Caco-2 (cell line): ENCODE measurements at regions not wholly inside any gene's neighbourhood (a gene's known extent, or its start where the extent isn't known, plus 50 kb on each side); places are given as distances from the start of the nearest gene placed in this dataset.

Experiments used
- BruUV-seq: library from RNA; stranded (reverse); fragments of 400-500 nt; replicated peaks from 2 replicates; lab custom pipeline; 2021; lab: Mats Ljungman, UMichigan
- CTCF ChIA-PET: fragments of 300-600 bp; sonication (Branson Sonifier 250); formaldehyde crosslinking; loops from one replicate; lab custom pipeline; 2022; ENCODE audit warnings: antibody characterized with exemption; lab: Charles Lee
- POLR2A ChIA-PET: fragments of 300-600 bp; sonication (Branson Sonifier 250); formaldehyde crosslinking; loops from one replicate; lab custom pipeline; 2022; ENCODE audit warnings: antibody characterized with exemption; lab: Charles Lee
- DNase-seq, 2 experiments: peaks; one replicate each; pipeline versions ENCODE4 v3.0.0 to v3.0.0-alpha.2; 2020 to 2022
- H3K27me3 ChIP-seq: replicated peaks from 2 replicates; pipeline ENCODE4 v1.6.0; 2011; ENCODE audit warnings: low read length; ENCODE audit not compliant: control insufficient read depth, insufficient read depth
- H3K36me3 ChIP-seq: 2 replicates; pipeline ENCODE4 v1.5.1; 2011; ENCODE audit warnings: low read length; ENCODE audit not compliant: control insufficient read depth, insufficient read depth
- H3K4me1 ChIP-seq: fragments of 250-450 bp; sonication (Bioruptor Pico); 2 replicates; pipeline ENCODE4 v1.5.1; 2020; ENCODE audit warnings: mild to moderate bottlenecking
- H3K4me3 ChIP-seq: 2 replicates; pipeline ENCODE4 v1.5.1; 2011; ENCODE audit warnings: low read depth, mild to moderate bottlenecking, control low read depth, low read length
- H3K9me3 ChIP-seq: fragments of 250-450 bp; sonication (Bioruptor Pico); 2 replicates; pipeline ENCODE4 v1.5.1; 2020; ENCODE audit warnings: mild to moderate bottlenecking, moderate library complexity
- H3K27ac Mint-ChIP-seq: one replicate; pipeline ENCODE4 v1.8.0; 2022; ENCODE audit warnings: mixed read lengths; ENCODE audit not compliant: unreplicated experiment
- H3K27me3 Mint-ChIP-seq: one replicate; pipeline ENCODE4 v1.8.0; 2022; ENCODE audit warnings: mixed read lengths; ENCODE audit not compliant: insufficient read depth, unreplicated experiment
- H3K36me3 Mint-ChIP-seq: one replicate; pipeline ENCODE4 v1.8.0; 2022; ENCODE audit warnings: mild to moderate bottlenecking, mixed read lengths; ENCODE audit not compliant: insufficient read depth, unreplicated experiment
- H3K4me1 Mint-ChIP-seq: one replicate; pipeline ENCODE4 v1.8.0; 2022; ENCODE audit warnings: low read depth, mixed read lengths; ENCODE audit not compliant: unreplicated experiment
- H3K4me3 Mint-ChIP-seq: one replicate; pipeline ENCODE4 v1.8.0; 2022; ENCODE audit warnings: mild to moderate bottlenecking, moderate library complexity, mixed read lengths; ENCODE audit not compliant: unreplicated experiment
- H3K9me3 Mint-ChIP-seq: one replicate; pipeline ENCODE4 v1.8.0; 2022; ENCODE audit warnings: mixed read lengths; ENCODE audit not compliant: unreplicated experiment
- CTCF ChIP-seq, 2 experiments: fragments of 200-600 bp in 1 of 2; IDR thresholded peaks; 1 replicate in 1 of 2; 2 replicates in 1 of 2; pipeline versions ENCODE4 v1.5.1 to v1.8.0; 2011 to 2022; ENCODE audit warnings: antibody characterized with exemption in 1 of 2, control low read depth in 1 of 2, inconsistent platforms in 1 of 2, low read depth in 1 of 2, low read length in 1 of 2, mild to moderate bottlenecking in 1 of 2, moderate library complexity in 1 of 2; ENCODE audit not compliant: insufficient read depth in 1 of 2, severe bottlenecking in 1 of 2, unreplicated experiment in 1 of 2
- intact Hi-C: fragments of 100-400 bp; cut with micrococcal nuclease; formaldehyde crosslinking; loops from one replicate; pipeline ENCODE4 v1.10.0; 2022; ENCODE audit not compliant: unreplicated experiment

GRCh38 chr1:228546541-228547463 lies 59.6 kb downstream of the RNF187 start:
- no peak for TF ChIP-seq CTCF (IDR thresholded peaks at IDR 0.05; ENCODE audit: insufficient read depth in 1 of 2, low read depth in 1 of 2, low read length in 1 of 2, severe bottlenecking in 1 of 2, unreplicated experiment in 1 of 2)
- H3K4me1 Mint-ChIP-seq = no peaks in the 10 kb centered on the region
- Histone ChIP-seq H3K27me3 (no peaks in the 10 kb centered on the region), H3K4me3 (no peak overlapping the region), H3K9me3 (no peaks in the 10 kb centered on the region), H3K4me1 (no peaks in the 10 kb centered on the region), H3K36me3 (no peaks in the 10 kb centered on the region)
- H3K27me3 Mint-ChIP-seq = peaks cover 5% of the 10 kb centered on the region
- H3K4me3 Mint-ChIP-seq = no peak overlapping the region
- peak in 1 of 2 experiments; percentile 8 for DNase-seq
- H3K27ac Mint-ChIP-seq = no peak overlapping the region
- H3K36me3 Mint-ChIP-seq = no peaks in the 10 kb centered on the region
- BruUV-seq = no TSS peak
- ChIA-PET POLR2A (no interaction called here), CTCF (no interaction called here)
- intact Hi-C loops = no loop called here
- H3K9me3 Mint-ChIP-seq = no peaks in the 10 kb centered on the region

DNA sequence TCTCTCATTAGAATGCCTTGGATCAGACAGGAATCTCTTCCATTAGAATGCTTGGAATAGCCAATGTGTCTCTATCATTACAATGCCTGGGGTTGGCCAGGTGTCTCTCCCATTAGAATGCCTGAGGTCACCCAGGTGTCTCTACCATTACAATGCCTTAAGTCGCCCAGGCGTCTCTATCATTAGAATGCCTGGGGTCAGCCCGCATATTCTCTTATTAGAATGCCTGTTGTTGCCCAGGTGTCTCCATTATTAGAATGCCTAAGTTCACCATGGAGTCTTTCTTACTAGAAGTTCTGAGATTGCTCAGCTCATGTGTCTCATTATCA lies 60.2 kb downstream of the RNF187 start:
- no peaks in the 10 kb centered on the region for H3K9me3 Mint-ChIP-seq

GRCh38 chr1:228548788-228549187 lies 61.6 kb downstream of the RNF187 start:
- POLR2A ChIA-PET = no interaction called here
- Mint-ChIP-seq H3K4me3 (no peak overlapping the region), H3K9me3 (no peaks in the 10 kb centered on the region), H3K36me3 (no peaks in the 10 kb centered on the region), H3K27ac (no peak overlapping the region), H3K4me1 (no peaks in the 10 kb centered on the region), H3K27me3 (peaks cover 5% of the 10 kb centered on the region)
- H3K4me1 ChIP-seq = no peaks in the 10 kb centered on the region
- H3K27me3 ChIP-seq = no peaks in the 10 kb centered on the region
- no peaks in the 10 kb centered on the region for H3K9me3 ChIP-seq
- H3K36me3 ChIP-seq = no peaks in the 10 kb centered on the region
- BruUV-seq = no TSS peak
- peak in 1 of 2 experiments; percentile 14 for DNase-seq
- CTCF ChIA-PET = no interaction called here
- no peak overlapping the region for H3K4me3 ChIP-seq
- no peak for TF ChIP-seq CTCF (IDR thresholded peaks at IDR 0.05; ENCODE audit: insufficient read depth in 1 of 2, low read depth in 1 of 2, low read length in 1 of 2, severe bottlenecking in 1 of 2, unreplicated experiment in 1 of 2)
- intact Hi-C loops = no loop called here

More for the DNA sequence above, 60.2 kb downstream of the RNF187 start:
- POLR2A ChIA-PET = no interaction called here
- CTCF ChIA-PET = no interaction called here
- intact Hi-C loops = no loop called here
- peaks cover 5% of the 10 kb centered on the region for H3K27me3 Mint-ChIP-seq
- H3K36me3 Mint-ChIP-seq = no peaks in the 10 kb centered on the region
- Histone ChIP-seq H3K4me3 (no peak overlapping the region), H3K4me1 (no peaks in the 10 kb centered on the region), H3K27me3 (no peaks in the 10 kb centered on the region), H3K9me3 (no peaks in the 10 kb centered on the region), H3K36me3 (no peaks in the 10 kb centered on the region)
- BruUV-seq = no TSS peak
- DNase-seq = peak in 1 of 2 experiments; percentile 6
- H3K4me3 Mint-ChIP-seq = no peak overlapping the region
- no peak for TF ChIP-seq CTCF (IDR thresholded peaks at IDR 0.05; ENCODE audit: insufficient read depth in 1 of 2, low read depth in 1 of 2, low read length in 1 of 2, severe bottlenecking in 1 of 2, unreplicated experiment in 1 of 2)
- no peak overlapping the region for H3K27ac Mint-ChIP-seq
- no peaks in the 10 kb centered on the region for H3K4me1 Mint-ChIP-seq
